ENCODE measurements at regions not wholly inside any gene's neighbourhood (a gene's known extent, or its start where the extent isn't known, plus 50 kb on each side); places are given as distances from the start of the nearest gene placed in this dataset.

DNA sequence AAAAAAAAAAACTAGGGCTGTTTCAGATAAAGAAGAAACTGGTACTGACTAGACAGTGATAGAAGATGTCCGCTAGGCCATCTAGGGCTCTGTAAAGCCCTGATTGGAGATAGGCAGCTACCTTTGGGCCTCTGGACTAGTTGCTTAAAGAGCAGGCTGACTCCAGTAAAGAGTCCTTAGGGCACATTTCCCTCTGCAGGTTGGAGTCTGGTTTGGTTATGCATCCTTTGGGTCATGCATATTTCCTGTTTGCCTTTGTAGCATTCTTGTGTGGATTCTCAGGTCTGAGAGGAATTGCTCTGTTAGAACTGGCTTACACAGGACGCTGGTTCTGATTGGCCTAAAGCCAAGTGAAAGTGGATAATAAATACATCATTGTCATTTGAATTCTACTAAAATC is 165.5 kb upstream of the LRRN1 start:
- TF ChIP-seq, protein P1, sequence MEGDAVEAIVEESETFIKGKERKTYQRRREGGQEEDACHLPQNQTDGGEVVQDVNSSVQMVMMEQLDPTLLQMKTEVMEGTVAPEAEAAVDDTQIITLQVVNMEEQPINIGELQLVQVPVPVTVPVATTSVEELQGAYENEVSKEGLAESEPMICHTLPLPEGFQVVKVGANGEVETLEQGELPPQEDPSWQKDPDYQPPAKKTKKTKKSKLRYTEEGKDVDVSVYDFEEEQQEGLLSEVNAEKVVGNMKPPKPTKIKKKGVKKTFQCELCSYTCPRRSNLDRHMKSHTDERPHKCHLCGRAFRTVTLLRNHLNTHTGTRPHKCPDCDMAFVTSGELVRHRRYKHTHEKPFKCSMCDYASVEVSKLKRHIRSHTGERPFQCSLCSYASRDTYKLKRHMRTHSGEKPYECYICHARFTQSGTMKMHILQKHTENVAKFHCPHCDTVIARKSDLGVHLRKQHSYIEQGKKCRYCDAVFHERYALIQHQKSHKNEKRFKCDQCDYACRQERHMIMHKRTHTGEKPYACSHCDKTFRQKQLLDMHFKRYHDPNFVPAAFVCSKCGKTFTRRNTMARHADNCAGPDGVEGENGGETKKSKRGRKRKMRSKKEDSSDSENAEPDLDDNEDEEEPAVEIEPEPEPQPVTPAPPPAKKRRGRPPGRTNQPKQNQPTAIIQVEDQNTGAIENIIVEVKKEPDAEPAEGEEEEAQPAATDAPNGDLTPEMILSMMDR (IDR thresholded peaks at IDR 0.05) = no peak
- Mint-ChIP-seq H3K27me3 (no peaks in the 10 kb centered on the region), H3K36me3 (ENCODE audit: low read depth) (no peaks in the 10 kb centered on the region), H3K4me3 (no peak overlapping the region), H3K27ac (no peak overlapping the region), H3K9me3 (no peaks in the 10 kb centered on the region), H3K4me1 (no peaks in the 10 kb centered on the region)
- intact Hi-C loops (cut with micrococcal nuclease) = no loop called here
- DNase-seq (no peak), ATAC-seq (ENCODE audit: low read depth) (no peak)
- POLR2A ChIA-PET = no interaction called here
- CTCF ChIA-PET = no interaction called here

DNA sequence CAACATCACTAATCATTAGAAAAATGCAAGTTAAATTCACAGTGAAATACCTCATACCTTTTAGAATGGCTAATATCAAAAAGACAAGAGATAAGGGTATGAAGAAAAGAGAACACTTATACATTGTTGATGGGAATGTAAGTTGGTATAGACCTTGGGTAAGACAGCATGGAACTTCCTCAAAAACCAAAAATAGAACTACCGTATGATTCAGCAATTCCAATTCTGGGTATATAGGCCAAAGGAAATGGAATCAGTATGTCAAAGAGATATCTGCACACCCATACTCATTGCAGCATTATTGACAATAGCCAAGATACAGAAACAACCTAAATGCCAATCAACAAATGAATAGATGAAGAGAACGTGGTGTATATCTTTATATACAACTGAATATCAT is 166.8 kb upstream of the LRRN1 start:
- no peaks in the 10 kb centered on the region for H3K36me3 Mint-ChIP-seq (ENCODE audit: low read depth)
- H3K27ac Mint-ChIP-seq = no peak overlapping the region
- no peaks in the 10 kb centered on the region for H3K4me1 Mint-ChIP-seq
- ChIA-PET CTCF (no interaction called here), POLR2A (no interaction called here)
- DNase-seq (no peak), ATAC-seq (ENCODE audit: low read depth) (no peak)
- H3K27me3 Mint-ChIP-seq = no peaks in the 10 kb centered on the region
- intact Hi-C loops (cut with micrococcal nuclease) = no loop called here
- no peaks in the 10 kb centered on the region for H3K9me3 Mint-ChIP-seq
- no peak overlapping the region for H3K4me3 Mint-ChIP-seq
- TF ChIP-seq, protein P1 (IDR thresholded peaks at IDR 0.05) = no peak

DNA sequence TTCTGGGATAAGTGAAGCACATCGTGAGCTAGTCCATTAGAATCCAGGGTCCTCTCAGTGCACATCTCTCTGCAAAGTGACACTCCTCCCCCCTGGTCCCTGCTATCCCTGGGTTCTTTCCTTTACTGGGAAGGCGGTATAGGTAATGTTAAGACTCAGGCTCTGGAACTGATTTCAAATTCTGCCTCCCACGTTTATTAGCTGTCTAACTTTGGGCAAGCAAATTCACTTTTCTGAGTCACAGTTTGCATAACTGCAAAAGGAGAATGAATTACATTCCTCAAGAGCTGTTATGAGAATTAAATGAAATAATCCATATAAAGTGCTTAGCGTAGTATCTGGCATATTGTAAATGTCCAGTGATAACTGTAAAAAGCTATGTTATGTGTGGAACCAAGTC is 168.1 kb upstream of the LRRN1 start:
- TF ChIP-seq, protein P1 (IDR thresholded peaks at IDR 0.05) = no peak
- POLR2A ChIA-PET = no interaction called here
- DNase-seq = no peak
- intact Hi-C loops (cut with micrococcal nuclease) = no loop called here
- peaks cover 1% of the 10 kb centered on the region for H3K27me3 Mint-ChIP-seq
- no peaks in the 10 kb centered on the region for H3K36me3 Mint-ChIP-seq (ENCODE audit: low read depth)
- H3K4me1 Mint-ChIP-seq = no peaks in the 10 kb centered on the region
- ATAC-seq (ENCODE audit: low read depth) = no peak
- CTCF ChIA-PET = no interaction called here
- no peak overlapping the region for H3K27ac Mint-ChIP-seq
- no peak overlapping the region for H3K4me3 Mint-ChIP-seq
- H3K9me3 Mint-ChIP-seq = no peaks in the 10 kb centered on the region

DNA sequence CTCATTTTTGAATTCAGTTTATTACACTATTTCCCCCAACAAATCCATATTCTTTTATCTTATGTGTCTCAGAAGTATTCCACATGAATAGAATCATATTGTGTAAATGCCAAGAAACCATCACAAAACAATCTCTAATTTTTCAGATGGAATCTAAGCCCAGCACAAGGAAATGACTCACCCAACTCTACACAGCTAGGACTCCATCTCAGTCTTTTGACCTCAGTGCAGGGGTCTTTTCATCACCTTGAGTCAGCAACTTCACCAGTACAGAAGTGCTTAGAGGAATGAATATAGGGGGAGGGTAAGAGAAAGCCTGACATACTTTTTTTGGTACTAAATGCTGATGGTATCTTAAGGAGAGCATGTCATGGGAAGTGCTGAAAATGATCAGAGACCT is 169.3 kb upstream of the LRRN1 start:
- H3K9me3 Mint-ChIP-seq = no peaks in the 10 kb centered on the region
- CTCF ChIA-PET = no interaction called here
- TF ChIP-seq, protein P1 (IDR thresholded peaks at IDR 0.05) = no peak
- H3K4me1 Mint-ChIP-seq = no peaks in the 10 kb centered on the region
- peaks cover 2% of the 10 kb centered on the region for H3K27me3 Mint-ChIP-seq
- intact Hi-C loops (cut with micrococcal nuclease) = no loop called here
- DNase-seq (no peak), ATAC-seq (ENCODE audit: low read depth) (no peak)
- H3K36me3 Mint-ChIP-seq (ENCODE audit: low read depth) = no peaks in the 10 kb centered on the region
- no peak overlapping the region for H3K4me3 Mint-ChIP-seq
- H3K27ac Mint-ChIP-seq = no peak overlapping the region
- POLR2A ChIA-PET = no interaction called here

DNA sequence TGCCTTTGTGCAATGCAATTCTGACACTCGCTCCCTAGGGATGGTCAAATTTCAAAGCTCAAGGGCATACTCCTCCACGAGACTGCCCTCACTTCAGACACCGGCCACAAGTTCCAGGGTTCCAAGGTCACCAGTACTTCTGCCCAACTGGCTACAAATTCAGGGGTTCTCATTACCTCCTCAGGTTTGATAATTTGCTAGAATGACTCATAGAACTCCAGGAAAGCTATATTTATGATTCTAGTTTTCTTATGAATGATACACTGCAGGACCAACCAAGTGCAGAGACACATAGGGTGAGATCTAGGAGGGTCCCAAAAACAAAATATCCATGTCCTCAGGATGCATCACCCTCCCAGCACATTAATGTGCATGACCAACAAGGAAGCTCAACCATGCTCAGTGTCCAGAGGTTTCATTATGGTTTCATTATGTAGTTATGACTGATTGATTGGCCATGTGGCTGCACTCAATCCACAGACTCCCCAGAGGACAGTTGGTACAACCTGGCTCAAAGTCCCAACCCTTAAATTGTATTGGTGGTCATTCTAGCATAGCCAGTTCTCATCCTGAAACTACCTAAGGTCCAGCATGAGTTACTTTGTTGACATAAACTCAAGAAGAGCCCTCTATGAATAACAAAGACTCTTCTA is 170.4 kb upstream of the LRRN1 start:
- CTCF ChIA-PET = no interaction called here
- Mint-ChIP-seq H3K27me3 (peaks cover 2% of the 10 kb centered on the region), H3K36me3 (ENCODE audit: low read depth) (no peaks in the 10 kb centered on the region), H3K9me3 (peaks cover 3% of the 10 kb centered on the region), H3K4me3 (no peak overlapping the region), H3K27ac (no peak overlapping the region), H3K4me1 (no peaks in the 10 kb centered on the region)
- DNase-seq (no peak), ATAC-seq (ENCODE audit: low read depth) (no peak)
- POLR2A ChIA-PET = no interaction called here
- TF ChIP-seq, protein P1 (IDR thresholded peaks at IDR 0.05) = no peak
- intact Hi-C loops (cut with micrococcal nuclease) = no loop called here
